Midbrain (tissue), 1 donor: ENCODE measurements at regions not wholly inside any gene's neighbourhood (a gene's known extent, or its start where the extent isn't known, plus 50 kb on each side); places are given as distances from the start of the nearest gene placed in this dataset.
"Not testable (repeated sequence)": the region's sequence is repeated elsewhere in the genome, so short reads cannot be mapped to it uniquely, and the experiment has no call there.

Source experiments
- DNase-seq: peaks from one replicate; lab custom pipeline; 2025; lab: John Stamatoyannopoulos, UW

DNA sequence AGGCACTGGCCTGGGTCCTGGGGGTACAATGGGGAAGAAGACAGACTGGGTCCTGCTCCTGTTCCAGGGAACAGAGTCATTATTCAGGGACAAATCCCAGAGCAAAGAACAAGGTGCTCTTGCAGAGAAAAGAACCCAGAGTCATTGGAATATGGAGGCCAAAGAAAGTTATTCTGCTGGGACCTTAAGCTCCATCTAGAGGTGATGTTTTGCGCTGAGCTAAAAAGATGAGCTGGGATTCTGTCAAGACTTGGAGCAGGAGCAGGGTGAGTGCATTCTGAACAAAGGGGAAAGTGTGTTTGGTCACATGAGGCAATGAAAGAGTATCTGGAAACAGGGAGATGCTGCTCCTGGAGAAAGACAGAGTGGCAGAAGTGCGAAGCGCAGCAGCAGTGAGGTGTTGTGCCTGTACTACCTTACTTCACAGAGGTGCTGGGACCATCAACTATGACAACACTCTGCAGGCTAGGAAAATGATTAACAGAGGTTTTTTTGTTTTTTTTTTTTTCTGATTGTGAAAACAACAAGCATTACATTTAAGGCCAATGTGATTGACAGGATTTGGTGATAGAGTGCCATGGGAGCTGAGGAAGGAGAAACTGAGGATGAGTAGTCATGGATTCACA is 95.3 kb upstream of the TNFSF11 start:
- no peak for DNase-seq

DNA sequence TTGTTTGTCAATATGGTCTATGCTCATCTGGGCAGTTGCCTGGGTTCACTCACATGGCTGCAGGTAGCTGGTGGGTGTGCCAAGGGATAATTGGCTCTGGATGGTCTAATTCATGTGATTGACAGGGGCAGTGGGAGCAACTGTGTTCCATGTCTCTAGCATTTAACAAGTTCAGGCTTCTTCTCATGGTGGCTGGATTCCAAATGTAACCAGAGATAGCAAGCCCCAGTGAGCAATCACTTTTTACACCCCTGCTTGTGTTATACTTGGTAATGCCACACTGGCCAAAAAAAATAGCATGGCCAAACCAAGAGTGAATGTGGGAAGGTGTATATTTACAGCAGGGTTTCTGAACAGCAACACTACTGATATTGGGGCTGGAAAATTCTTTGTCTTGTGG is 89.6 kb upstream of the TNFSF11 start:
- DNase-seq, result no peak

DNA sequence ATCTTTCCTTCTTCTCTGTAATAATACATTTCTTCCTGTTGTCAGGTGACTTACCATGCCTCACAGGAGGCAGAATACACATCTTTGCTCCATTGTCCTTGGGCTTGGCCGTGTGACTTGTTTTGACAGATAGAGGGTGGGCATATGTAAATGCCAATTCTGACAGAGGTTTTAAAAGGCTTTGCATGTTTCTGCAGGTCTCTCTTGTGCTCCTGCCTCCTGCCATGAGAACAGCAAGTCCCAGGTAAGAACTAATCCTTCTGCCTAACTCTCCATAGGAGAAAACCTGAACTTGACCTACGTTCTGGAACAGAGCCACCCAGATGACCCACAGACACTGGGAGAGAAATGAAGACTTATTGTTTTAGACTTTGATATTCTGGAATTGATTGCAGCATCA is 88.7 kb upstream of the TNFSF11 start:
- DNase-seq, result no peak

DNA sequence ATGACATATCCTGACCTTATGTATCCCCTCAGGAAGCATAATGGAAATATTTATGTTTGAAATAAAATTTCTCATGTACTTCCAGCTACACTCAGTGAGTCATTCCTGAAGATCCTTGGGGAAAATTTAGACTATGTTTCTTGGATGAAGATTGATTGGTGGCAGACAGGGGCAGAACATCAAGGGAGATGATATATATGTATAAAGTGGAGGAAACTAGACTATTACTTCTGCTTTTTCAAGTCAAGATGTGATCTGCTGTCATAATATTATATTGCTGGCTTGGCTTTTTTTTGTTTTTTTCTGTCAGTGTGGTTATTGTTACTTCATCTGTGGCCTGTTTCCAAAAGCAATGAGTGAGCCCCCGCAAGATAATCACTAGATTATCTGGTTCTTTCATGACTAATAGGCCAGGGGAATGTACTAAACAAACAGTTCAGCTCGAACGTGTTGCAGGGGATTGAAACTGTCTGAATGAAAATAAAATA is 87.2 kb upstream of the TNFSF11 start:
- no peak for DNase-seq

DNA sequence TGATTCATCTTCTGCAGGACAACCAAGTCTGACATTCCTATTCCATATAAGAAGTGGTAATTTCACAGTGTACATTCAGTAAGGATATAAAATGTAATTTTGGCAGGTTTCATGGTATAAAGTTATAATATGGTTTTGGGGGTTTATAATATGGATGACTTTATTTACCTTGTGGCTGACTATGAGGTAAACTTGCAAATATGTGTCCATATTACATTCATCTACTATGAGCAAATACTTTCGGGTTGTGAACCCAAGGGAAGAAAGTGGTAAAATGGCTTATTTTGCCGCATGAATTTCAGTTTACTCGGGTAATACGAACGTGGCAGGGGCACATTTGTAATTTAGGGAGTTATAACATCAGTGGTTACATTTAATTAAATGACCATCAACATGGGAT is 86.7 kb upstream of the TNFSF11 start:
- DNase-seq, result no peak

DNA sequence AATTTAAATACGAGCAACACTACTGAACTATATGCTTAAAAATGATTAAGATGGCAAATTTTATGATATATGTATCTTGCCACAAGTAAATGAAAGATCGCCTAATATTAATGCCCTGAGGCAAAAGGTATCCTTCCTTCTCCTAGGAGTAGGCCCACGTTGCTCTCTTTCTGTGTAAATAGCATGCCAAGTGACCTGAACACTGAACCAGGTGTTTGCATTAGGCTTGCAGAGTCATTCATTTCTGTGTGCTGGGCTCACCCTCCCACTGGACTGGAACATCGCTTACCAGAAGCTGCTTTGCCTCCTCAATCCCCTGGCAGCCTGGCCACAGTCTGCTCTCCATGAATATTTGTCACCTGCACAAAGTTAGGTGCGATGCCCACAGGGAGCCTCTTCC is 83.3 kb upstream of the TNFSF11 start:
- DNase-seq, result no peak

DNA sequence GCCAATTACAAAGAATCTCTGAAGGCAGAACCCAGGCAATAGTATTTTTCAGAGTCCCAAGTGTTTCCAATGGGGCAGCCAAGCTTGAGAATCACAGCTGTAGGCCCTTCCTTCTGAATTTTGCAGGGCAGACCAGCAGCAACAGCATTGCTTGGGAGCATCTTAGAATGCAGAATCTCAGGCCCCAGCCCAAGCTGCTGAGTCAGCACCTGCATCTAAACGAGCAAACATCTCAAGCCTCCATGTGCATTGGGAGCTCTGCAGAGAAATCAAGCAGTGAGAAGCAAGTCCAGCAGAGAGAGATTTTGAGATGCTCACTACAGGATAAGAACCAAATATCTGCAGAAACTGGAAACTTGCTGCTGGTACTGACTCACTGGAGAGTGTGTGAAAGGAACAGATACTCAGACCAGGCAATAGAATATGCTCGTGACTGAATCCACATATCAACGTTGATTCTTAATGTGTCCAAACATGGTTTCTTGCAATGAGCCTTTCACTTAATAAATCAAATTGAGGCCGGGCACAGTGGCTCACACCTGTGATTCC is 81.5 kb upstream of the TNFSF11 start:
- DNase-seq, result no peak

DNA sequence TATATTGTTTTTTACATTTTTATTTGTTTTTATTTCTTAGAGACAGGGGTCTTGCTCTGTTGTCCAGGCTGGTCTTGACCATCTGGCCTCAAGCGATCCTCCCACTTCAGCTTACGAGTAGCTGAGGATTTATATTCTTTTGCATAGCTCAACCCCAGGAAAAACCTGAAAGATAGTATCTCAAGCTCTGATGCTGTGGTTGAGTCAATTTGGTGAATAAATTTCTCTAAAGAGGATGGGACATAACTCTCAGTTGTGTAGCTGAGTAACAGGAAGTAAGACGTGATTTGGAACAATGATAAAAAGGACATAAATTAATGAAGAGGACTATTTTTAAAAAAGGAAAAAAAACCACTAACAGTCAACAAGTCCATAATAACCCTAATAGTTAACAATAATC is 79.8 kb upstream of the TNFSF11 start:
- DNase-seq, result no peak

DNA sequence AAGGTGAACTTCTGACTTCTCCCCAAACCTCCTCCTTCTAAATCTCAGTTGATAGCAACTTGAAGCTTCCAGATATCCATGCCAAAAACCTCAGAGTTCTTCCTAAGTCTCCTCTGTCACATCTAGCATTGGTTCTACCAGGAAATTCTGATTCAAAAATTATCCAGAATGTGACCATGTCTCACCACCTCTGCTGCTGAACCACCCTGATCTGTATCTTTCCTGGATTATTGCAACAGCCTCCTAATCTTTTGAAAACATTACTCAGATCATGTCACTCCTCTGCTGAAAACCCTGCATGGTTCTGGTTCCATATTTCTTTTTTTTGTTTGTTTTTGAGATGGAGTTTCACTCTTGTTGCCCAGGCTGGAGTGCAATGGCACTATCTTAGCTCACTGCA is 78.7 kb upstream of the TNFSF11 start:
- DNase-seq, result no peak

DNA sequence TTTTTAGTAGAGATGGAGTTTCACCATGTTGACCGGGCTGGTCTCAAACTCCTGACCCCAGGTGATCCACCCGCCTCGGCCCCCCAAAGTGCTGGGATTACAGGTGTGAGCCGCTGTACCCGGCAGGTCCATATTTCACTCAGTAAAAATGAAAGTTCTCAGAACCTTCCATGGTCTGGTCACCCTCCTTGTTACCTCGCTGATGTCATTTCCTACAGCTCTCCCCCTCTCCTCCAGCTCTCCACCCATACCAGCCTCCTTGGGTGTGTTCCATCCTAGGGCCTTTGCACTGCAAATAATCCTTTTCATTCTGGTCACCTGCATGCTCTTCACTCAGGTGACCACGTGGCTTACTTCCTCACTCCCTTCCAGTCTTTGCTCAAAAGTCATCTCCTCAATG is 78.2 kb upstream of the TNFSF11 start:
- no peak for DNase-seq

DNA sequence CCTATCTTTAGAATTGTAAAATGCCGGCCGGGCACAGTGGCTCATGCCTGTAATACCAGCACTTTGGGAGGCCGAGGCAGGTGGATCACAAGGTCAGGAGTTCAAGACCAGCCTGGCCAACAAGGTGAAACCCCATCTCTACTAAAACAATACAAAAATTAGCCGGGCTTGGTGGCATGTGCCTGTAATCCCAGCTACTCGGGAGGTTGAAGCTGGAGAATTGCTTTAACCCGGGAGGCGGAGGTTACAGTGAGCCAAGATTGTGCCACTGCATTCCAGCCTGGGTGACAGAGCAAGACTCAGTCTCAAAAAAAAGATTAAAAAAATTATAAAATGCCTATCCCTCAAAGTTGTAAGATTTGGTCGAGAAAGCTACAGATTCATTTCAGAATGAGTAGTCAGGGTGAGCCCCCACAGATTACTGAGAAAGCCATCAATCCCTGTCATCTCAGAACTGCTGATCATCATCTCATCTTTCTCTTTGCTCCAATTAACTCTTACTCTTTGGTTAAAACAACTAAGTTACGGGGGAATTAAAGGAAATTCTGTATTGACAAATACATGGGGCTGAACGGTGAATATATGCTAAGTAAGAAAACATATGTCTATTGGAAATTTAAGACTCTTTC is 76.9 kb upstream of the TNFSF11 start:
- DNase-seq, result not testable (repeated sequence)

DNA sequence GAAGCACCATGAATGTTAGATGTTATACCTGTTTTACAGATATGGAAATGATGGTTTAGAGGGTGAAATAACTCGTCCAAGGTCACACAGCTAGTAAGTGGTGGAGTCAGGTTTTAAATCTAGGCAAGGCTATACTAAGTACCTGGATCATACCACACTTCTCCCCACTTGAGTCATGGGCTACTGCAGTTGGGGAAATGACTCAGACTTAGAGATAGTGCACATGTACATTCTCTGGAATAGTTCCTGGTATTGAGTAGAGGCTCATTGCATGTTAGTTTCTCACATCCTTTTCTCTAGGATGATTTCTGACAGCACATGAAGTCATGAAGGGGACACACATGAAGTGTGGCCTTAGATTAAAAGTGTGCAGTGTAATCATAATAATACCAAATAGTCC is 76.2 kb upstream of the TNFSF11 start:
- no peak for DNase-seq

DNA sequence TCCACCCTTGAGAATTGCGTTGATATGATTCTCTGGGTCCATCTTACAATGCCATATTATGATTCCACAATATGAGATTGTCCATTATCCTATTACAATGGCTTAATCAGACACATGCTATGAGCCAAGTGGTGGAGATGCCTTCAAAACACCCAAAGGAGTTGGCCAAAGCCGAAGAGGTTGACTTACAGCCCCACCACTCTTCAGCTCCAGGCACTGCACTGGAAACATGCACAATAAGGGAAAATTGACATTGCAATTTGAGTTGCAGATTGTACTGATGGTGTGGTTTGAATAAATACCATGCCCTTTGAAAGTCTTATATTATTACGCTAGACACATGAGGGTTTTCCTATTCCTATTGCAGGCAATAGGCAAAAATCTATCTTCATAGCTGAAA is 75.4 kb upstream of the TNFSF11 start:
- no peak for DNase-seq
